ENCODE measurements at regions not wholly inside any gene's neighbourhood (a gene's known extent, or its start where the extent isn't known, plus 50 kb on each side); places are given as distances from the start of the nearest gene placed in this dataset.
A peak's percentile ranks its signal among the peaks of the same experiment; 100 is the strongest.

DNA sequence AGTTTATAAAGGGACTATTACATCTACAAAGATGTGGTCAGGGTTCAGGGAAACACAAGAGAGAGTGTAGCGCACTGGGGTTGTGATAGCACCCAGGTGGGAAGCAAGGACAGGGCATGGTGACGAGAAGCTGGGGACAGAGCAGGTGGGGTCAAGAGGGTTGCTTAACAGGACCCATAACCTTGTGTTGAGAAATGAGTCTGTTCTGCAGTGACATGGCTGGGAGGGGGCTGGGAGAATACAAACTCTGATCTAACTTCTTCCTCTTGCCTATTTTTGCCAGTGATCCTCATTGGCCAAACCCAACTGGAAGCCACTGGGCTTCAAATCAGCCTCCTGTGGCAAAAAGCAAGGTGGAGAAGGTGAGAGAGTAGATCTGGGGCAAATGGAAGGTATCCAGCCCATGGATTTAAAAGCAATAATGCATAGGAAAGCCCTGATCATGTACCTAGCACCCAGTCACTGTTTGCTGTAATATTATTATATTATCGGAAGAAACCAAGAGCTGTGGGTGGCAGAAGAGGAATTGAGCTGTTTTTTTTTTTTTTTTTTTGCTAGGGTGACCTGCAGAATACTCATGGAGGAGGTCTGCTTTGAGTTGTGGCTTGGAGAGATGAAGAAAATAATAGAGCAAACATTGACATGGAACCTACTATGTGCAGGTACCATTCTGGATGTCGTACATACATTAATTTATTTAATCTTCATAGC, 76.9 kb upstream of the ZFHX3 start:
- 93 to 99% (median 96%) methylated on average over 4 of the region's 4 CpGs for WGBS, 3 donors
- Histone ChIP-seq H3K27me3 (ENCODE audit: insufficient read depth in 3 of 3, low read length in 2 of 3) (no peaks in the 10 kb centered on the region), H3K4me1 (no peaks in the 10 kb centered on the region), H3K27ac (no peak overlapping the region), H3K4me3 (no peak overlapping the region), H3K9me3 (no peaks in the 10 kb centered on the region), H3K36me3 (ENCODE audit: insufficient read depth in 1 of 2, low read depth in 1 of 2) (no peaks in the 10 kb centered on the region)
- no peak for TF ChIP-seq CTCF (IDR thresholded peaks at IDR 0.05)
- no peak for DNase-seq
- intact Hi-C loops (cut with DNase I), result no loop called here
- ATAC-seq, result no peak

- Histone ChIP-seq H3K36me3 (ENCODE audit: insufficient read depth in 1 of 2, low read depth in 1 of 2) (no peaks in the 10 kb centered on the region), H3K4me1 (no peaks in the 10 kb centered on the region), H3K27ac (no peak overlapping the region), H3K4me3 (no peak overlapping the region), H3K9me3 (no peaks in the 10 kb centered on the region), H3K27me3 (ENCODE audit: insufficient read depth in 3 of 3, low read length in 2 of 3) (no peaks in the 10 kb centered on the region)
- no peak for TF ChIP-seq CTCF (IDR thresholded peaks at IDR 0.05)
- WGBS, 3 donors, result 80 to 85% (median 85%) methylated on average over 10 of the region's 10 CpGs
- intact Hi-C loops (cut with DNase I), result no loop called here
- ATAC-seq (no peak), DNase-seq (no peak)
Measured at GRCh38 chr16:73124097-73124652, 76.2 kb upstream of the ZFHX3 start.

DNA sequence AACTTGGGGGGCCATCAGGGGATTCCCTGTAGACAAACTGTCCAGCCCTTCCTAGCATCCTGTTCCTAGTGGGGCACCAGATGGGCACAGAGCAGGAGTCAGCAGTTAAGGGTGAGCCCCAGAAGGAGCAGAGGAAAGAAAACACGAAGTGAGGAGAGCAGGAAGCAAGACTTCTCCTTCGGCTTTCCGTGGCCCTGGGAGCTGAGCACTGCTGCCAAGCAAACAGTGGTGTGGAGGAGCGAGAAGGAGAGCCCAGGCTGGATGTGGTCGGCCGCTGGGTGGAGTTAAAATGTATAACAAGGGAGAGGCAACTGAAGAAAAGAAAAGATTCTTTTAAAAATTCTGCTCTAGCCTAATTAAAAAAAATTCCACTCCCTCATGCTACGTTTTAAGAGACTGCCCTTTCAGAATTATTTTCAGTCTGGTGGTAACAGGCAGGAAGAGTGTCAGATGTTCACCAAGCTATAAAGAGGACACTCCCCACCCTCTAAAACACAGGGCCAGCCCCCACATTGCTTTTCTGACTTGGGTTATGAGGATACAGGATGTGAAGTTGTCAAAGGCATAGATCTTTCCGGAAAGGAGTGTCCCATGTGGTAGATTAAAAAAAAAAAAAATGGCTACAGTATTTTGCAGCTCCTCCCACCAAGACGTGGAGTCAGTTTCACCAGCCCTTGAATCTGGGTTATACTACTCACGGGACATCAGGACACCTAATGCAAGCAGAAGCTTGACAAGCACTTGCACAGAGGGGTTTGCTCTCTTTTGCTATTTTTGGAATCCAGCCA, 74.9 kb upstream of the ZFHX3 start:
- WGBS, 3 donors, result 38 to 51% (median 50%) methylated on average over 10 of the region's 10 CpGs
- intact Hi-C loops (cut with DNase I), result no loop called here
- Histone ChIP-seq H3K9me3 (peaks cover 8% of the 10 kb centered on the region), H3K27me3 (ENCODE audit: insufficient read depth in 3 of 3, low read length in 2 of 3) (no peaks in the 10 kb centered on the region), H3K36me3 (ENCODE audit: insufficient read depth in 1 of 2, low read depth in 1 of 2) (no peaks in the 10 kb centered on the region), H3K4me1 (no peaks in the 10 kb centered on the region), H3K27ac (peak overlapping the region; percentile 3), H3K4me3 (no peak overlapping the region)
- DNase-seq, result peak in 1 of 2 donors; percentile 29
- ATAC-seq, result no peak
- TF ChIP-seq CTCF (IDR thresholded peaks at IDR 0.05), result no peak

DNA sequence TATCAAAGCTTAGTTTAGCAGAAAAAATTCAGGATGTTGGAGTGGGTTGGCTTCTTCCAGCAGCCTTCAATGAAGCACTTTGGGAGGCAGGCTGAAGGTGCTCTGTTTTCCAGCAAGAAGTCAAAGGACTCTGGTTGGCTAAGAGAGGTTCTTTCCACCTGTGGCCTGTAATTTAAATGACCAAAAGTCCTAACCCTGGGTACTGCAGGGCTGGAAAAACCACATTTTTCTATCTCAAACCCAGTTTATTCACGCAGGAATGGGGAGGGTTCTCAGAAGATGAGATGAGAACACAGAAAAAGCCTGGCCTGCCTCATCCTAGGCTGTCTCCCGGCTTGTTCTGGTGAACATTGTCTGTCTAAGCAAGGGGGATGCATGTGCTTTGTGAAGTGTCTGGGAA, 68.6 kb upstream of the ZFHX3 start:
- WGBS, 3 donors, result 87 to 96% (median 95%) methylated on average over 2 of the region's 2 CpGs
- Histone ChIP-seq H3K27me3 (ENCODE audit: insufficient read depth in 3 of 3, low read length in 2 of 3) (no peaks in the 10 kb centered on the region), H3K9me3 (peaks cover 13% of the 10 kb centered on the region), H3K4me3 (no peak overlapping the region), H3K27ac (no peak overlapping the region), H3K4me1 (no peaks in the 10 kb centered on the region), H3K36me3 (ENCODE audit: insufficient read depth in 1 of 2, low read depth in 1 of 2) (no peaks in the 10 kb centered on the region)
- no peak for ATAC-seq
- intact Hi-C loops (cut with DNase I), result no loop called here
- no peak for TF ChIP-seq CTCF (IDR thresholded peaks at IDR 0.05)
- DNase-seq, result no peak

Data from psoas muscle (tissue), 7 donors.